ENCODE measurements at regions not wholly inside any gene's neighbourhood (a gene's known extent, or its start where the extent isn't known, plus 50 kb on each side); places are given as distances from the start of the nearest gene placed in this dataset.

- no peak for DNase-seq
Measured at GRCh38 chr20:57038608-57039440, 227.6 kb downstream of the BMP7 start.

- no peak for DNase-seq
Measured at GRCh38 chr20:57040466-57040865, 226.0 kb downstream of the BMP7 start.

- no peak for DNase-seq
Measured at GRCh38 chr20:57040924-57041323, 225.5 kb downstream of the BMP7 start.

GRCh38 chr20:57043091-57043490 lies 223.3 kb downstream of the BMP7 start:
- no peak for DNase-seq

- DNase-seq: no peak
Measured at GRCh38 chr20:57043669-57044268, 222.7 kb downstream of the BMP7 start.

DNA sequence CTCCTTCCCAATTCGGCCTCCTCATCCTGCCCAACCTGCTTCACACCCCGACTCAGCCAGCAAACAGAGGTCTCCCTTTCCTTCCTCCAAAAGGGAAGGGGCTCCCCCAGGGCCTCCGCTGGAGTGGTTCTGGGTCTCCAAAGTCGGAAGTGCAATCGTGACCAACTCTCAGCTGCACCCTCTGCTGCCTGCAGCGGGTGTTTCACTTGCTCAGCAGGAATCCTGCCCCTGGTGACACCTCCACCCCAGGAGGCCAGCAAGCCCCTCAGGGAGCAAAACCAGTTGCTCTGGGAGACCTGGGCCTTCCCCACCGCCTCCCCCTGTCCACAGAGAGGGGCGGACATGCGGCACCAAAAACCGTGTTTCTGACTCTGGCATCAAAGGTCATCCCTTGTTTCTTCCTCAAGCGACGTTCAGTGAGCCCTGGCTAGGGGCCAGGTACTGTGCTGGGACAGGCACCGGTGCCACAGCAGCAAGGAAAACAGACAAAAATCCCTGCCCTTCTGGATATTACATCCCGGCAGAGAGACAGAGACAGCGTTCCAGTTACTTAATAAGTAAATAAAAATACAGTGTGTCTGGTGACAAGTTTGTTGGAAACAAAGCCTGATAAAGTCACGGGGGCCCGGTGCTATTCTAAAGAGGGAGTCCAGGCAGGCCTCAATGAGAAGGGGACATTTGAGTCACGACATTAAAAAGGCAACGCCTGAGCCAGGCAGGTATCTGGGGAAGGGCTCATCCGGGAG lies 219.0 kb downstream of the BMP7 start:
- no peak for DNase-seq

GRCh38 chr20:57048027-57048869 lies 218.2 kb downstream of the BMP7 start:
- no peak for DNase-seq

DNA sequence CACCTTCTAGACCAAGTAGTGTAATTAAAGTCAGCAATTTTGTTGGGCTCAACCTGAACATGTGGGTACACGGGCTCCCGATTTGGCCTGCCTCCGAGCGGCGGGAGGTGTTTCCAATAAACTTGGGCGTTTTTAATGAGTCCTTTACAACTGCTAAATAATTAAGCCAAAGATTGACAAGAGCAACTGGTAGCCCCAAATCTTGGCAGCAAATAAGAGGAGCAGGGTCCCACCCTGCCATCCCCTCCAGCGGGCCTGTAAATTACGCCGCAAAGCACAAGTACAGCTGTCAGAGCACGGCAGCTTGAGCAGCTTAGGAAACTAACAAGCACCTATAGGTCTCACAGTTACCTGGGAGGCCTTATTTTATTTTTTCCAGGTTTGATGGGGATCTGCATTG lies 217.1 kb downstream of the BMP7 start:
- DNase-seq: no peak

GRCh38 chr20:57051096-57051495 lies 215.3 kb downstream of the BMP7 start:
- no peak for DNase-seq

DNA sequence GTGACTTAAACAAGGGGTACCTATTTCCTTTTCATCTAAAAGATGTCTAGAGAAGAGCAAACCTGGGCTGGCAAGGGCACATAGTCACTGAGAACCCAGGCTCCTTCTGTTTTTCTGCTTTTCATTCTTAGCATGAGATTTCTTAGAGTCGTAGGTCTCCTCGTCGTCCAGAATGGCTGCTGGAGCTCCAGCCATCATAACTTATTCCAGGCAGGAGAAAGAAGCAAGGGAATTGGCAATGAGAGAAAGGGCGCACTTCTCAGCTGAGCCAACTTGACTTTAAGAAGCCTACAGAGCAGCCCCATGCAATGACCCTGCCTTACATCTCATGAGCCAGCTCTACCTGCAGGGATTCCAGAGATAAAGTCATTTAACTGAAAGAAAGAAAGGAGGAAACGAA lies 213.4 kb downstream of the BMP7 start:
- DNase-seq: no peak

DNA sequence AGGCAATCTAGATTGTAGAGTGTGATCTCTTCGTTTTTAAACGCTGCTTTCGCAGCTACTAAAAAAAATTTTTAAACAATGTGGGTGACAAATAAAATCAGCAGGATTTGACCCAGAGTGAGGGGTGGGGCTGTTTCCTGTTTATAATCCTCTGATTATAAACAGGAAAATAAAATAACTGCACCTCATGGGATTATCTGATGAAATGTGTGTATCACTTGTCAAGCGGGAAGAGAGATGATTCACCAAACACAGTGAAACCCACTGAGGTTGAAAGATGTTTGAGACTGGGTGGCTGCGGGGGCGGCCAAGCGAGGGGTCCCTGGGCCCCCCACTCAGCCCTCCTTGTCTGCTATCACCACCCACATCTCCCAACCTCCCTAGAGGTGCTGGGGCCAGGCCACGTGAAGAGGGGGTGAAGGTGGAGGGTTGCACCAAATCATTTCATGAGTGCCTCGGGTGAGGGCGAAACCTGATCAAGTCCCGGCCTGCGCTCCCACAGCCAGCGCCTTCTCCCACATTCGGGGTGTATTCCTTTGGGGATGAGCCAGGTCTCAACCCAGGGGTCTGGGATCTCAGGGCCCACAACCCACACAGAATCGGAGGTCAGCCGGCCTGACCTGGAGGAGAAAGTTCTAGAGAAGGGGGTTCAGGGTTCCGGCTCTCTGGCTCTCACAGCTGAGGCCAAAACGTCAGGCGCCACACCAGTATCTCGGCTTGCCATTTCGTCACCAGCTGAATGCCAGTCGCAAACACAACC lies 212.5 kb downstream of the BMP7 start:
- DNase-seq: no peak

DNA sequence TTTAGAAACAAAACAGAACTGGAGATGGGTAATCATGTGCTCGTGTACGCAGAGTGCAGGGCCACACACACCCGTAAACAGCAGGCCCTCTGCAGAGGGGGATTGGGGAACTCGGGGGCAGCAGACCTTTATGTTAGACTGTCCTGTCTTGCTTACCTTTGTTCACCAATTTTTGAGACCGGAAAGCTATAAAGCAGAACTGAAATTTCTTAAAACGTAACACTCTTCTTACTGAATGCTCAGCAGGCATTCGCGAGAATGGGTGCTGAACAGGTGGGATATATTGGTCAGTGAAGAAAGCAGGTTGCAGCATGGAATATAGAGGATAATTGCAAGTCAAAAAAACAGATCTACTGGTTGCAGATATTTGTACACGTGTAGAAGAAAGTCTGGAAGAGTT lies 211.1 kb downstream of the BMP7 start:
- no peak for DNase-seq

- DNase-seq: no peak
Measured at GRCh38 chr20:57056651-57057050, 209.8 kb downstream of the BMP7 start.

DNA sequence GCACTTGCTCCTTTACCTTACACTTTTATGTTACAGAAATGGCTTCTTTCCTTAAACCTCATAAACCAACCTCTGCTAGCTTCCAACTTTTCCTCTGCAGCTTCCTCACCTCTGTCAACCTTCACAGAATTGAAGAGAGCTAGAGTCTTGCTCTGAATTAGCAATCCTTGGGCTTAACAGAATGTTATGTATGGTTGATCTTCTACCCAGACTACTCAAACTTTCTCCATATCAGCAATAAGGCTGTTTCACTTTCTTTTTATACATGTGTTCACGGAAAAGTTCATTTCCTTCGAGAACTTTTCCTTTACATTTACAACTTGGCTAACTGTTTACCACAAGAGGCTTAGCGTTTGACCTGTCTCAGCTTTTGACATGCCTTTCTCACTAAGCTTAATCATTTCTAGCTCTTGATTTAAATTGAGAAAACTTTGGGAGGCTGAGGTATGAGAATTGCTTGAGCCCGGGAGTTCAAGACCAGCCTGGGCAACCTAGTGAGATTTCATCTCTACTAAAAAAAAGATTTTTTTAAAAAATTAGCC lies 207.3 kb downstream of the BMP7 start:
- DNase-seq: no peak

DNA sequence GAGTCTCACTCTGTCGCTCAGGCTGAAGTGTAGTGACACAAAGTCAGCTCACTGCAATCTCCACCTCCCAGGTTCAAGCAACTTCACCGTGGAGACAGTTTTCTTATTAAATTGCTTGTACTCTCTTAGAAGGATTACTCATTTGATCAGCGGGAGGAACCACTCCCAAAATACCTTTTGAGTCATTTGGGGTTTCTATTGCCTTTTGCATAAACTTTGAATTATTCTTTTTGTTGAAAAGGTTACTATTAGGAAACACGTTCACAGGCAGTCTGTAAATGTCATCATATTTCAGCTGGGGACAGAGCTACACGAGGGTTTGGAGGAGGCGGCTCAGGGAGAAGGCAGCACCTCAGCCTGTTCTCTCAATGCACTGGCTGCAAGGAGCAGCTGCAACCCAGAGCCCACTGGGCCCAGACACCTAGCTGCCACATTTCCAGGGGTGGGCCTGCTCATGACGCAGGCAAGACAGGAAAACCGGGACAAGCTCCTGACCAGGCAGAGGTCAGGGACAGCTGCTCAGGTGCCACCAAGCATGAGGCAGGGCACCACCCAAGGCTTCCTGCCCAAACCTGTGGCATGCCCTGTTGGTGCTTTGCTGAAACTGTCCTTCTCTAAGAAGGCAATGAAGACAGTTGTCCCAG lies 205.9 kb downstream of the BMP7 start:
- no peak for DNase-seq

- no peak for DNase-seq
Measured at GRCh38 chr20:57061051-57061900, 205.2 kb downstream of the BMP7 start.

- no peak for DNase-seq
Measured at GRCh38 chr20:57062241-57062640, 204.2 kb downstream of the BMP7 start.

DNA sequence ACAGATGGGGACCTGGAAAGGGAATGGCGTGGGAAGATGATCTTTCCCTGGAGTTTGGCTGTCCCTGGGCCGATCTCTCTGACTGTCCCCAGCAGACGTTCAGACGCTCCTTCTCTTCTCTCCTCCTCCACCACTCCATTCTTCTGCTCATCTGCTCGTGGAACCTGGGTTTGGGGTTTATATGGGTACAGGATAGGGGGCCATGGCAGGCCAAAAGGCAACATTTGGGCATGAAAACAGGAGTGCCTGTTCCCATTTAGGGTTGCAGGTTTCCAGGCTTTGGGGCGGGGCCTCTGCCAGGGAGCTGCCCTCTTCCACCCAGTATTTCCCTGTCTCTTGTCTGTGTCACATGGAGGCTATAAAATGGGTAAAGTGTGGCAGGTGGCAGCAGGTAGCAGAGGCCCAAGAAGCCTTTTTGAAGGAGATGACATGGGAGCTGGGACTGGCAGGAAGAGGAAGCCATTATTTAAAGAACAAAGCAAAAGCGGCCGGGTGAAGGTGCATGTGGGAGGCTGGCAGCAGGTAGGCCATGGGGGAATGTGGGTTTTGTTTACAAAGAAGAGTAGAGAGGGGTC lies 203.7 kb downstream of the BMP7 start:
- DNase-seq: no peak

GRCh38 chr20:57064836-57065235 lies 201.6 kb downstream of the BMP7 start:
- no peak for DNase-seq

- DNase-seq: no peak
Measured at GRCh38 chr20:57065646-57066045, 200.8 kb downstream of the BMP7 start.
